GM12891 (cell line): ENCODE measurements at regions not wholly inside any gene's neighbourhood (a gene's known extent, or its start where the extent isn't known, plus 50 kb on each side); places are given as distances from the start of the nearest gene placed in this dataset.

Experiments used
- PAX5 ChIP-seq: IDR thresholded peaks from 2 replicates; pipeline ENCODE4 v1.6.1; 2011; ENCODE audit warnings: low read length, moderate library complexity, mild to moderate bottlenecking; ENCODE audit not compliant: insufficient read depth, severe bottlenecking
- POLR2A ChIP-seq: IDR thresholded peaks from 2 replicates; pipeline ENCODE4 v1.6.1; 2011; ENCODE audit warnings: low read depth, low read length, control low read depth
- POLR2AphosphoS5 ChIP-seq: IDR thresholded peaks from 2 replicates; pipeline ENCODE4 v1.6.1; 2011; ENCODE audit warnings: low read depth, low read length, control low read depth
- POU2F2 ChIP-seq: IDR thresholded peaks from 2 replicates; pipeline ENCODE4 v1.6.1; 2011; ENCODE audit warnings: low read depth, mild to moderate bottlenecking, control low read depth, low read length, moderate library complexity
- SPI1 ChIP-seq: IDR thresholded peaks from 2 replicates; pipeline ENCODE4 v1.6.1; 2011; ENCODE audit warnings: low read depth, low read length, control low read depth
- TAF1 ChIP-seq: IDR thresholded peaks from 2 replicates; pipeline ENCODE4 v1.6.1; 2011; ENCODE audit warnings: low read depth, low read length, control low read depth

DNA sequence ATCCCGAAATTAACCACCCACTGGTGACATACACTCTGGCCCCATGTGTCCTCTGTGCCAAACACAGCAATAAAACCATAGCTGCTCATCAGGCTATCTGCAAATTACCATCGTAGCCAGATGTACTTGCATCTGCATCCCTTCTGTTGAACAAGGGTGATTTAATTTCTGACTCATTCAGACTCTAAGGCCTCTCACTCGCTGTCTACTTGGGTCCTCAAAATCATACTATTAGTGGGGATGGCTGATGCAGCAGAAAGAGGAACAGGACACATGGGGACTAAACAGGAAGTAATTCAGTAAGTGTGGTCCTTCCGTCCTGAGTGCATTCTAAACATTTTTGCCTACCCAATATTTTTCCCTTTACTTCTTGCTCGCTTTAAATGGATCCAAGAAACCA is 2275.0 kb upstream of the PCDH20 start:
- no peak for TF ChIP-seq POLR2A
- TF ChIP-seq TAF1, result no peak
- TF ChIP-seq POLR2AphosphoS5, result no peak
- TF ChIP-seq SPI1, result no peak
- no peak for TF ChIP-seq PAX5
- no peak for TF ChIP-seq POU2F2
